NCI-H1105 (cell line): ENCODE measurements at regions not wholly inside any gene's neighbourhood (a gene's known extent, or its start where the extent isn't known, plus 50 kb on each side); places are given as distances from the start of the nearest gene placed in this dataset.
"Not testable (repeated sequence)": the region's sequence is repeated elsewhere in the genome, so short reads cannot be mapped to it uniquely, and the experiment has no call there.

Source experiments
- DNase-seq: peaks from one replicate; lab custom pipeline; 2025; lab: John Stamatoyannopoulos, UW

DNA sequence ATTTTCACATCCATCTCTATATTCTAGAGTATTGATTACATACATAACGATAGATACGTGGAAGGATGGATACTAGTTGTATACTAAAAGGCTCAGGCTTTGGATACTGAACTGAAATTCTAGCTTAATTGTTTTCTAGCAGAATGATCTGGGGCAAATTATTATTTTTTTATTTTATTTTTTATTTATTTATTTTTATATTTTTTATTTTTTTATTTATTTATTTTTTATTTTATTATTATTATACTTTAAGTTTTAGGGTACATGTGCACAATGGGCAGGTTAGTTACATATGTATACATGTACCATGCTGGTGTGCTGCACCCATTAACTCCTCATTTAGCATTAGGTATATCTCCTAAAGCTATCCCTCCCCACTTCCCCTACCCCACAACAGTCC is 432.6 kb upstream of the GRM7 start:
- DNase-seq, result not testable (repeated sequence)

- DNase-seq, result no peak
Measured at GRCh38 chr3:6435951-6436350, 425.0 kb upstream of the GRM7 start.

- no peak for DNase-seq
Measured at GRCh38 chr3:6437631-6438030, 423.3 kb upstream of the GRM7 start.

- DNase-seq, result no peak
Measured at GRCh38 chr3:6438031-6438430, 422.9 kb upstream of the GRM7 start.

DNA sequence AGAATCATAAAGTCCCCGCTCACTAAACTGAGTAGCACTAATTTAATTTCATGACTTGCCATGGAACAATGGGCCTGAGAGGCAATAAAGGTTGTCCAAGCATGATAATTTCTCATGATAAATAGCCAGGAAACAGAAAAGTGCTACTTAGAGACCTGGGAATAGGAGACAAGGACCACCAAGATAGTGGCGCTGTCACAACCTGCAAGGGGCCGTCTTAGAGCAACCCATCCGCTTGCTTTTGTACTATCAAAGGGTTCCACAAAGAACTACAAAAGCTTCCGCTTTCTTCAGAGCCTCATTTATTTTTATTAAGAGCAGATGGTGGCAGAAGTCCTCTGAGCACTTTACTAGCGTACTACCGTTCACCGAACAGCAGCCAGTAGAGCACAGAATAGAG is 421.7 kb upstream of the GRM7 start:
- no peak for DNase-seq

DNA sequence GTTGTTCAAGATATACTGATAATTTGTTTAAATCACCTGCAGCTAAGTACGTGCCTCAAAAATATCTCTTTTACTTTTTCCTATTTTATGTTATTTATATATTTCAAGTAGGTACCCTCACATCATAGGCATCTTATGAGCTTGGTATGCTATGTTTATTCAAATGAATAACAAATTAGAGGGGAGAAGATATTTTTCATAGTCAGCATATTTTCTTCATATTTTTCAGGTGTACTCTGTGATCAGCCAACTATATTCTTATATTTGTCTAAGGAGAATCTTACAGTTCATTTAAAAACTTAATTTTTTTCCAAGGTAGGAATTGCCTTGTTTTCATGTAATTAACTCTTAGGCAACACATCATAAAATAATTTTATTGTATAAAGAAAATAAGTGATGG is 421.1 kb upstream of the GRM7 start:
- DNase-seq, result no peak

- no peak for DNase-seq
Measured at GRCh38 chr3:6444888-6445658, 415.8 kb upstream of the GRM7 start.

GRCh38 chr3:6447166-6447801 is 413.6 kb upstream of the GRM7 start:
- DNase-seq, result no peak

DNA sequence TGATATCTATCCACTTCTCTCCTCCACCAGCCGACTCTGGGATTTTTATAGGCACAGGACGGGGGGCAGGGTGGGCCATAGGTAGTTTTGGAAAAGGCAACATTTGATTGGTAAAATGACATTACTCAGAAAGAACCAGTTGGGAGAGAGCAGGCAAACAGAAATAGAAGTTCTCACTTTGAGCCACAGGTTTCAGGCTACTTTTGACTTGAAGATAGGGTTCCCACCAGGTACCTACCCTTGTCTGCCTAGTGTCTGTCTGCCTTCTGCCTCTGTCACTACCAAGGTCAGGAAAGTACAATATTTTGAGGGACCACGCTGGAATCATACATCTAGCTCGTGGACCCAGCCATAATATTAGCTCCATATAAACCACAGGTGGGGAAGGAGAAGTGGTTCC is 412.9 kb upstream of the GRM7 start:
- DNase-seq, result no peak

DNA sequence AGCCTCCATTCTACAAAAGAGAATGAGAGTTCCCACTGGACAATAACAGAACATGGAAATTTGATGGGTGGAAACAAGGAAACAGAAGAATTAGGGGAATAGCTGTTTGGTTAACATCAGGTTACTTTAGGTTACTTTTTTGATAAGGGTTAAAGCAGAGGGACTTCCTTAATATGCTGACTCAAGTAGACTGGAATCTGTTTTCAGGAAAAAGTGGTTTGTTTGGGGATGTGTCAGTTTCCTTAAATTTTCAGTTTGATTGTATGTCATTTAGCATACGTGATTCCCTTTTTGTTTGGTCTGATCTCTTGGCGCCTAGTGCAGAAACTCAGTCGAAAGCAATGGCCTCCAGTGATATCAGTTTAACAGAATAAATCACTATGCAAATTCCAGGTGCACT is 411.8 kb upstream of the GRM7 start:
- DNase-seq, result no peak

DNA sequence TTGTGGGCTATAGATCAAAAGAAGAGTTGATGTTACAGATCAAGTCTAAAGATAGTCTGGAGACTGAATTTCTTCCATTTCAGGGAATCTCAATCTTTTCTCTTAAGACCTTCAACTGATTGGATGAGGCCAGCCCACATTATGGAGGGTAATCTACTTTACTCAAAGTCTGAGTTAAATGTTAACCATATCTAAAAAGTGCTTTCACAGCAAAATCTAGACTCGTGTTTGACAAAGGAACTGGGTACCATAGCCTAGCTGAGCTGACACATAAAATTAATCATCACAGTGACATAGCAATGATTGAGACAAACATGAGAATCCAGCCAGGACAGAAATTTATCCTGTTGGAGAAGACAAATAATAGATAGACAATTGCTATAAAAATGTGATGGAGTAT is 407.9 kb upstream of the GRM7 start:
- DNase-seq, result no peak

GRCh38 chr3:6455031-6455430 is 405.9 kb upstream of the GRM7 start:
- no peak for DNase-seq

DNA sequence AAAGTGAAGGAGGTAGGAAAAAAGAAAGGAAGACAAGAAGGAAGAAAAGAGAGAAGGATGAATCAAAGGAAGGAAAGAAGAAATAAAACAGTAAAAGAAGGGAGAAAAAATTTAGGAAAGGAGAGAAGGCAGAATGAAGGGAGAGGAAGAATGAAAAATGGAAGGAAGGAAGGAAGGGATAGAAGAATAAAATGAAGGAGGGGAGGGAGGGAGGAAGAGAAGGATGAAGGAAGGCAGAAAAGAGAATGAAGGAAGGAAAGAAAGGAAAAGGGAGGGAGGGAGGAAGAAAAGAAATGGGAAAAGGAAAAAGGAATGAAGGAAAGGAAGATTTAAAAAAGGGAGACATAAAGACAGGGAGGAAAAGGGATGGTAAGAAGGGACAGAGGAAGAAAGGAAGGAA is 393.7 kb upstream of the GRM7 start:
- DNase-seq, result no peak

DNA sequence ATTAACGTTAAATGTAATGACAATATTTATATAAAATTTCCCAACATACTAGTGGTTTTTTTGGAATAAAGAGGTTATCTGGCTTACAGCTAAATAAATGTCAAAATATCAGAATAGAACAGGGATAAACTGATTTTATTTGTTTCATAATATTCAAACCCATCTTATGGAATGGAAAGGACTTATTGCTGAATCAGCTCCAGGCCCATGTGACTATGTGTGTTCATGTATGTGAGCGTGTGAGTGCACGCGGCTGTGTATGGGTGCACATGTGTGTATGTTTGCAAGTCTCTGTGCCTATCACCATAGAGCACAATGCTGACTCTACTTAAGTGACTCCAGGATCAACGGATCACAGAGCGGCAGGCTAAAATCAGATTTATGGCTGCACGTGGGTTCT is 392.3 kb upstream of the GRM7 start:
- DNase-seq, result no peak

- no peak for DNase-seq
Measured at GRCh38 chr3:6471744-6472143, 389.2 kb upstream of the GRM7 start.

DNA sequence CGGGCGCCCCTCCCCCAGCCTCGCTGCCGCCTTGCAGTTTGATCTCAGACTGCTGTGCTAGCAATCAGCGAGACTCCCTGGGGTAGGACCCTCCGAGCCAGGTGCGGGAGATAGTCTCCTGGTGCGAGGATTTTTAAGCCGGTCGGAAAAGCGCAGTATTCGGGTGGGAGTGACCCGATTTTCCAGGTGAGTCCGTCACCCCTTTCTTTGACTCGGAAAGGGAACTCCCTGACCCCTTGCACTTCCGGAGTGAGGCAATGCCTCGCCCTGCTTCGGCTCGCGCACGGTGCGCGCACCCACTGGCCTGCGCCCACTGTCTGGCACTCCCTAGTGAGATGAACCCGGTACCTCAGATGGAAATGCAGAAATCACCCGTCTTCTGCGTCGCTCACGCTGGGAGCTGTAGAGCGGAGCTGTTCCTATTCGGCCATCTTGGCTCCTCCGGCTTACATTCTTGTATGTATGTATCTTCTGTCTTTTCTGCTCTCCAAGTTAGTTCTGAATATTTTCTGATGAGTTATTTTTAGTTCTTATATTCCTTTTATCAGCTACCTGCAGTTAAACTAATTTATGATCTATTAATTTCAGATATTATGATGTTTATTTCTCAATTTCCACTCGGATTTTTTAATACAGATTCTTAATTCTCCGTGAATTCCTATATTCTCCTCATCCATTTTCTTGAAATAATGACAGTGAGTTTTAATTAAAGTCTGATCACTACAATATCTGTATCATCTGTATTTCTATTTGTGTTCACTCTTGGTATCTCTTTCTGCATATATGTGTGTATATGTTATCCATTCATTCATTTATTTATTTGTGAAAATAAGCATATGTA is 370.2 kb upstream of the GRM7 start:
- not testable (repeated sequence) for DNase-seq

- DNase-seq, result no peak
Measured at GRCh38 chr3:6491768-6492167, 369.1 kb upstream of the GRM7 start.

GRCh38 chr3:6492306-6492705 is 368.6 kb upstream of the GRM7 start:
- no peak for DNase-seq

GRCh38 chr3:6498944-6499343 is 362.0 kb upstream of the GRM7 start:
- DNase-seq, result not testable (repeated sequence)

DNA sequence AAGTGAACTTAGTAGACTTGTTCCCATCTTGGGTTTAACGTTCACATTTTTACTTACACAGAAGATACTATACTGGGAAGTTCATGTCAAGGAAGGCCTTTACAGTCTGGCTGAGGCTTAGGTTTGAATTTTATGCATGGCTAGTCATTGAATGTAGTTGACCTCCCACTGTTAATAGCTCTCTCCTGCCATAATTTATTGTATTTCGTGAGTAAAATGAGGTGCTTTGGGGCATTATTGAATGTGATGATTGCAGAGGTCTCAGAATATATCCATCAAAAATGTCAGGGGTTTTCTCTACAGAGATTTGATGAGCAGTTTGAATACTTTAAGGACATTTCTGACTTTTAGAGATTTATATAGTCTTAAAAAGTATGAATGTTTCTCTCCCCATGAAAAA is 356.6 kb upstream of the GRM7 start:
- no peak for DNase-seq

GRCh38 chr3:6504834-6505233 is 356.1 kb upstream of the GRM7 start:
- no peak for DNase-seq

- no peak for DNase-seq
Measured at GRCh38 chr3:6508410-6508759, 352.5 kb upstream of the GRM7 start.

DNA sequence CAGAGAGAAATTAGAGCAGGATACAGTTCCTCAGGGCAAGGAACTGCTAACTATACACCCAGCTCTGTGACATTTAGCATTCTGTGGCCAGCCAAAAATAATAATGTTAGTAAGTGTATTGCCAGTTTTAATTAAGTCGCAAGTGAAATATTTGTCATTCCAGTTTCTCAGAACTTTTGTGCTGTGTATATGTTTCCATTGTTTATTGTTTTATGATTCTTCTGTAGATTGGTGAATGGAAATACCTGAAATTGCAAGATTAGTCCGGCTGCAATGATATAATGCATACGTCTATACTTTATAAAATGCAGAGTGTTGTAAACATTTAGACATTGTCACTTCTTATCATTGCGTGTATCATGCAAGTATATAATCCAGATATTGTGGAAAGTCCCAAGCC is 351.3 kb upstream of the GRM7 start:
- DNase-seq, result no peak
